Glomerular endothelial cell (primary cell): ENCODE measurements at regions not wholly inside any gene's neighbourhood (a gene's known extent, or its start where the extent isn't known, plus 50 kb on each side); places are given as distances from the start of the nearest gene placed in this dataset.

Source experiments
- DNase-seq: peaks from one replicate; pipeline ENCODE4 v3.0.0-alpha.2; 2011; ENCODE audit warnings: low read depth, low spot score; ENCODE audit errors: extremely low read depth

- DNase-seq: no peak
These were observed 921.3 kb downstream of the BRD1 start for GRCh38 chr22:48906216-48906835.

- DNase-seq: no peak
These were observed 922.3 kb downstream of the BRD1 start for GRCh38 chr22:48905206-48905975.

- DNase-seq: no peak
These were observed 924.6 kb downstream of the BRD1 start for GRCh38 chr22:48902983-48903650.

GRCh38 chr22:48902001-48902869, 925.4 kb downstream of the BRD1 start:
- no peak for DNase-seq

GRCh38 chr22:48901324-48901723, 926.3 kb downstream of the BRD1 start:
- no peak for DNase-seq

GRCh38 chr22:48900626-48901025, 927.0 kb downstream of the BRD1 start:
- DNase-seq: no peak

- no peak for DNase-seq
These were observed 927.4 kb downstream of the BRD1 start for GRCh38 chr22:48900327-48900597.

GRCh38 chr22:48899523-48900326, 927.9 kb downstream of the BRD1 start:
- DNase-seq: no peak

GRCh38 chr22:48898524-48899250, 929.0 kb downstream of the BRD1 start:
- no peak for DNase-seq

- no peak for DNase-seq
These were observed 929.9 kb downstream of the BRD1 start for GRCh38 chr22:48897645-48898370.

- DNase-seq: no peak
These were observed 930.7 kb downstream of the BRD1 start for GRCh38 chr22:48896766-48897644.

GRCh38 chr22:48895831-48896765, 931.6 kb downstream of the BRD1 start:
- DNase-seq: no peak

- no peak for DNase-seq
These were observed 932.3 kb downstream of the BRD1 start for GRCh38 chr22:48895336-48895735.

GRCh38 chr22:48894804-48895250, 932.8 kb downstream of the BRD1 start:
- DNase-seq: no peak

- DNase-seq: no peak
These were observed 933.5 kb downstream of the BRD1 start for GRCh38 chr22:48894064-48894671.

GRCh38 chr22:48893288-48894063, 934.2 kb downstream of the BRD1 start:
- no peak for DNase-seq
